ENCODE measurements at regions not wholly inside any gene's neighbourhood (a gene's known extent, or its start where the extent isn't known, plus 50 kb on each side); places are given as distances from the start of the nearest gene placed in this dataset.
"Not testable (repeated sequence)": the region's sequence is repeated elsewhere in the genome, so short reads cannot be mapped to it uniquely, and the experiment has no call there.

DNA sequence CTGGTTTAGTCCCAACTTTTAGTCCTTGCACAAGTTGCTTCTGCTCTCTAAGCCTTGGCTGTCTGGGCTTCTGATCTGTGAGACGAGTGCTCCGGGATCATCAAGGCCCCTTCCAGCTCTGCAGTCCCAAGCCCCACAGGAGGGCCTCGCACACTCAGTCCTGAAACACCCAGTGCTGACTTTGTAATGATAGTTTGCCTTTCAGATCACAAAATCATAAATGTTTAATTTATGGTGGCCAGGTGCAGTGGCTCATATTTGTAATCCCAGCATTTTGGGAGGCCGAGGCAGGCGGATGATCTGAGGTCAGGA, 95.9 kb upstream of the SLC25A48 start:
- no peaks in the 10 kb centered on the region for H3K36me3 Mint-ChIP-seq (ENCODE audit: insufficient read depth in 2 of 2)
- H3K27ac Mint-ChIP-seq = no peak overlapping the region
- DNase-seq (no peak), ATAC-seq (replicated peaks in 1 of 2) (no peak)
- H3K9me3 Mint-ChIP-seq = peaks cover 0 to 2% of the 10 kb centered on the region in 2 donors
- no peak overlapping the region for H3K4me3 Mint-ChIP-seq
- H3K4me1 Mint-ChIP-seq (ENCODE audit: low read depth) = no peaks in the 10 kb centered on the region
- H3K27me3 Mint-ChIP-seq (ENCODE audit: low read depth) = peaks cover 16% of the 10 kb centered on the region

DNA sequence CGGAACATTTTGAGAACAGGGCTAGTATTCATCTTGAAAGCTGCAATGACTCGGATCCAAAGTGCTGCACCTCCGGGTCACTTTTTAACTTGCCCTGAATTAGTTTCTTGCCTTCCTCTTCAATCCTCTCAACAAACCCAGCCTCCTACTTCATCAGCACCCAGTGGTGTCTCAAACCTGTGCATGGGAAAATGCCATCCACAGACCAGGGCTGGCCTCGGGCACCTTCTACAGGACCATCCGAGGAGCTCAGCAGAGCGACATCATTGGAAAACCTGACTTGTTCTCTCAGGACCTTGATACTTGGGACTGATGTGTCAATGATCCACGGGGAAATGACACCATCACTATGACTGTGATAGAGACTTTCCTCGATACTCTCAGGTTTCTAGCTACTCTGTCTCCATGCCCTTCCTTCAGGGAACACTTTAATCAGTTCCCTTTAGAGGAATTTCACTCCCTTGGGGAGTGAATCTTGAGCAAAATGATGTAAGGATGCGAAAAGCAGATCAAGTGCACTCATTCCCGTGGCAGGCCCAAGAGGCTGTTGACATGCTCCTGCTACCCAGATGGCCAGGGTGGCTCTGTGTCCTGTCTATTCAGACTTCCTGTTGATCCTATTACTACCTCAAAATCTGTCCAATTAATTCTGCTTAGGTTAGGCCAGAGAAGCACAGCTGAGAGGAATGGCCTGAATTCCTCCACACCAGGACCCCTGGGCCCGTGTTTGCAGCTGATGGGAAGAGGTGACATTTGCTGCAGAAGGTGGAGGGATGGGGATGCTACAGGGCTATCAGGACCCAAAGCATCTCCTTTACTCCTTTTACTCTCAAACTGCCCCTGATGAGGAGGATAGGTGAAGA, 96.5 kb upstream of the SLC25A48 start:
- no peak for DNase-seq
- no peaks in the 10 kb centered on the region for H3K9me3 Mint-ChIP-seq
- no peak for ATAC-seq (replicated peaks in 1 of 2)
- no peak overlapping the region for H3K27ac Mint-ChIP-seq
- H3K27me3 Mint-ChIP-seq (ENCODE audit: low read depth) = peaks cover 16% of the 10 kb centered on the region
- H3K4me3 Mint-ChIP-seq = no peak overlapping the region
- H3K36me3 Mint-ChIP-seq (ENCODE audit: insufficient read depth in 2 of 2) = no peaks in the 10 kb centered on the region
- H3K4me1 Mint-ChIP-seq (ENCODE audit: low read depth) = no peaks in the 10 kb centered on the region

DNA sequence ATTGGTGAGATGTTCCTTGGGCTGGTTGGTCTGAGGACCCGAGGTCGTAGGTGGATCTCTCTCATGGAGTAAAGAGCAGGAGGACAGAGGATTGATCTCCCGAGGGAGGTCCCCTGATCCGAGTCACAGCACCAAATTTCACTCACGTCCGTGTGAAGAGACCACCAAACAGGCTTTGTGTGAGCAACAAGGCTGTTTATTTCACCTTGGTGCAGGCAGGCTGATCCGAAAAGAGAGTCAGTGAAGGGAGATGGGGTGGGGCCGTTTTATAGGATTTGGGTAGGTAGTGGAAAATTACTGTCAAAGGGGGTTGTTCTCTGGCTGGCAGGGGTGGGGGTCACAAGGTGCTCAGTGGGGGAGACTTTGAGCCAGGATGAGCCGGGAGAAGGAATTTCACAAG, 97.5 kb upstream of the SLC25A48 start:
- ATAC-seq (replicated peaks in 1 of 2); DNase-seq; H3K36me3 Mint-ChIP-seq (ENCODE audit: insufficient read depth in 2 of 2); H3K27ac Mint-ChIP-seq; H3K9me3 Mint-ChIP-seq; H3K4me3 Mint-ChIP-seq; H3K4me1 Mint-ChIP-seq (ENCODE audit: low read depth): not testable (repeated sequence)
- H3K27me3 Mint-ChIP-seq (ENCODE audit: low read depth) = peaks cover 16% of the 10 kb centered on the region

DNA sequence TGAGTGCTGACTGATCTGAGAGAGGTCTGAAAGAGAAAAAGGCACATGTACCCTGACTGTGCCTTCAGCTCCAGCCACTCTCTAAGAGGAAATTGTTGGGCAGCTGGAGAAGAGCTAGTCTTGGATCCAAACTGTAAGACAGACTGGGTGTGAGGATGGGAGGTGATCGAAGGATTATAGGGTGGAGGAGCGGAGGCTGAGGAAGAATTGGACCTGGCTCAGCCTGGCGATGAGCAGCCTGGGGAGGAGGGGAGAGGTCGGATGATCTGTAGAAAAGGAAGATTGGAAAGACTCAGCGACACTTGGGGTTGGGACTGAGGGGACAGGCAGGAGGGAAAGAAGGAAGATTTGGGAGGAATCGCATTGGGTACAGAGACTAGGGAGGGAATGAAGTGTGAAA, 98.6 kb upstream of the SLC25A48 start:
- H3K4me1 Mint-ChIP-seq (ENCODE audit: low read depth) = no peaks in the 10 kb centered on the region
- no peak overlapping the region for H3K4me3 Mint-ChIP-seq
- ATAC-seq (replicated peaks in 1 of 2) (no peak), DNase-seq (no peak)
- peaks cover 16% of the 10 kb centered on the region for H3K27me3 Mint-ChIP-seq (ENCODE audit: low read depth)
- H3K36me3 Mint-ChIP-seq (ENCODE audit: insufficient read depth in 2 of 2) = no peaks in the 10 kb centered on the region
- H3K27ac Mint-ChIP-seq = no peak overlapping the region
- H3K9me3 Mint-ChIP-seq = no peaks in the 10 kb centered on the region

DNA sequence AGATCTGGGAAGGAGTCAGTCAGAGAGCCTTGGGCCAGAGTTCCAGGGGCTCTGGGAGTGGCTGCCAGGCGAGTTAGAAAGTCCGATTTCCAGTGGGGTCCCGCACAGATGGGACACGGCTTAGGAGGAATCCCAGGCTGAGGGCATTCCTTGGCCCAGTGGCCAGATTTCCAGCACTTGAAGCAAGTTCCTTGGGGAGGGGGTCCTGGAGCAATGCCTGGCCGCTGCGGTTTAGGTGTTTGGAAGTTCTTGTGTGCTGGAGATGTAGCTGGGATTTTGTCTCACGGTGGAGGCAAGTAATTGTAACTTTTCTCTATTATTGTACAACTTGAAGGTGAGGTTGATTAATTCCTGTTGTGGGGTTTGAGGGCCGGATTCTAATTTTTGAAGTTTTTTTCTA, 99.5 kb upstream of the SLC25A48 start:
- H3K36me3 Mint-ChIP-seq (ENCODE audit: insufficient read depth in 2 of 2); DNase-seq; H3K4me1 Mint-ChIP-seq (ENCODE audit: low read depth); H3K9me3 Mint-ChIP-seq; H3K27ac Mint-ChIP-seq; ATAC-seq (replicated peaks in 1 of 2); H3K4me3 Mint-ChIP-seq: not testable (repeated sequence)
- peaks cover 16% of the 10 kb centered on the region for H3K27me3 Mint-ChIP-seq (ENCODE audit: low read depth)

DNA sequence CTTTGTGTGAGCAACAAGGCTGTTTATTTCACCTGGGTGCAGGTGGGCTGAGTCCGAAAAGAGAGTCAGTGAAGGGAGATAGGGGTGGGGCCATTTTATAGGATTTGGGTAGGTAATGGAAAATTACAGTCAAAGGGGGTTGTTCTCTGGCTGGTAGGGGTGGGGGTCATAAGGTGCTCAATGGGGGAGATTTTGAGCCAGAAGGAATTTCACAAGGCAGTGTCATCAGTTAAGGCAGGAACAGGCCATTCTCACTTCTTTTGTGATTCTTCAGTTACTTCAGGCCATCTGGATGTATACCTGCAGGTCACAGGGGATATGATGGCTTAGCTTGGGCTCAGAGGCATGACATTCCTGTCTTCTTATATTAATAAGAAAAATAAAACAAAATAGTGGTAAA, 103.4 kb upstream of the SLC25A48 start:
- ATAC-seq (replicated peaks in 1 of 2); H3K9me3 Mint-ChIP-seq; DNase-seq; H3K4me3 Mint-ChIP-seq; H3K36me3 Mint-ChIP-seq (ENCODE audit: insufficient read depth in 2 of 2); H3K4me1 Mint-ChIP-seq (ENCODE audit: low read depth); H3K27ac Mint-ChIP-seq: not testable (repeated sequence)
- H3K27me3 Mint-ChIP-seq (ENCODE audit: low read depth) = peaks cover 11% of the 10 kb centered on the region

DNA sequence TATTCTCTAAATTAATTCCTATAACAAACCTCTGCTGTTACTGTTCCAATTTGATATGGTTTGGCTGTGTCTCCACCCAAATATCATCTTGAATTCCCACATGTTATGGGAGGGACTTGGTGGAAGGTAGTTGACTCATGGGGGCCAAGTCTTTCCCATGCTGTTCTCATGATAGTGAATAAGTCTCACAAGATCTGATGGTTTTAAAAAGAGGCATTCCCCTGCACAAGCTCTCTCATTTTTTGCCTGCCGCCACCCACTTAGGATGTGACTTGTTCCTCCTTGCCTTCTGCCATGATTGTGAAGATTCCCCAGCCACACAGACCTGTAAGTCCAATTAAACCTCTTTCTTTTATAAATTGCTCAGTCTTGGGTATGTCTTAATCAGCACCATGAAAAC, 104.3 kb upstream of the SLC25A48 start:
- not testable (repeated sequence) for H3K9me3 Mint-ChIP-seq; H3K27ac Mint-ChIP-seq; H3K36me3 Mint-ChIP-seq (ENCODE audit: insufficient read depth in 2 of 2); DNase-seq; ATAC-seq (replicated peaks in 1 of 2); H3K4me3 Mint-ChIP-seq; H3K4me1 Mint-ChIP-seq (ENCODE audit: low read depth); H3K27me3 Mint-ChIP-seq (ENCODE audit: low read depth)

DNA sequence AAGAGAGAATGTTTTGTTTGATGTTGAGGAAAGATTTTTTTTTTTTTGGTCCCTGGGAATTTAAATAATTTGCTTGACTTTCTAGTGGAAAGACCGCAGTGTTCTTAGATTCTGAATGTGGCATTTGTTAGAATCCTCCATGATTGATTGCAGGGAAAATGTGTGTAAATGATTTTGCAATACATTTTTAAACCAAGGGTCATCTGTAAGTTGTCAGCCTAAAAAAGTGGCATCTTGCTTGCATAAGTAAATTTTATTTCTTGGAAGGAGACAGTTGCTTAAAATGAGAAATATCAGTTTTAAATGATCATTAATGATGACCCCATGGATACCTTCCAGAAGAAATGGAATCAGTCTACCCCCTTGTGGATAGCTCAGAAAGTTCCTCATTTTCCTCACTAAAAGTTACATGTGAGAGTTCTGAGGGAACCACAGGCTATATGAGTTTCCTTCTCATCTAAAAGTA, 105.1 kb upstream of the SLC25A48 start:
- Mint-ChIP-seq H3K27ac (no peak overlapping the region), H3K36me3 (ENCODE audit: insufficient read depth in 2 of 2) (no peaks in the 10 kb centered on the region), H3K27me3 (ENCODE audit: low read depth) (peaks cover 5% of the 10 kb centered on the region), H3K9me3 (no peaks in the 10 kb centered on the region), H3K4me1 (ENCODE audit: low read depth) (no peaks in the 10 kb centered on the region), H3K4me3 (no peak overlapping the region)
- DNase-seq = no peak
- no peak for ATAC-seq (replicated peaks in 1 of 2)

DNA sequence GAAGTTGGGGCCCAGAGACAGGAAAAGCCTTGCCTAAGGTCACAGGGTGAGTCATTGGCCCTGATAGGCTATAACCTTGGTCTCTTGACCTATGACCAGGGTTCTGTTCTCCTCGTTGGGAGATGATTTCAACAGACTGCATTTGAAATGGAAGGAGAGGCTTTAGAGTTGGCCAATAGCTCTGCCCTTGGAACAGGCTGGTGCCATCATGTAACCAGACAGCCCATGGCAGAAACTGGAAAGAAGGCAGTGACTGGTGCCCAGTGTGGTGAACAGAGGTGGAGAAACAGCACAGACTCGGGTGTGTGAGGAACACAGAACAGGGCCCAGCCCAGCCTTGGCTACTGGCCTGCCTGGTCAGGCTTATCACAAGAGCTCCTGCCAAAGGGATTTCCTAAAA, 109.8 kb upstream of the SLC25A48 start:
- H3K36me3 Mint-ChIP-seq (ENCODE audit: insufficient read depth in 2 of 2) = no peaks in the 10 kb centered on the region
- ATAC-seq (replicated peaks in 1 of 2) = no peak
- no peaks in the 10 kb centered on the region for H3K9me3 Mint-ChIP-seq
- H3K4me3 Mint-ChIP-seq = no peak overlapping the region
- H3K27me3 Mint-ChIP-seq (ENCODE audit: low read depth) = peaks cover 5% of the 10 kb centered on the region
- H3K4me1 Mint-ChIP-seq (ENCODE audit: low read depth) = no peaks in the 10 kb centered on the region
- no peak for DNase-seq
- H3K27ac Mint-ChIP-seq = no peak overlapping the region

DNA sequence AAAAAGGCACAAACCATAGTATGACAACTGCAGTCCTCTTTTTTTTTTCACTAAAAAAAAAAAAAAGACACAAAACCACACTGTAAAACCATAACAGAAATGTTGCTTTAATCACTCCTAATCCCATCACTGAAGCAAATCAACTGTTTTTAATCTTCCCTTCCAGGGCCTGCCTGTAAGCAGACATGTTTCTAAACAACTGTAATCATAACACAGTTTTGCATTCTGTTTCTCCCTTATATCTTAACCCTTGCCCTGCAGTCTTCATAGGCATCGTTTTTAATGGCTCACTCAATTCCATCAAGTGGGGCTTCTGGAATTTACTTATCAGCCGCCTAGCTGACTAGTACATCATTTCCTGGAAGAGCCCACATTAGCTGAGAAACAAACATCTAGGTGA, 111.0 kb upstream of the SLC25A48 start:
- ATAC-seq (replicated peaks in 1 of 2) (no peak), DNase-seq (no peak)
- H3K9me3 Mint-ChIP-seq = no peaks in the 10 kb centered on the region
- H3K27ac Mint-ChIP-seq = no peak overlapping the region
- H3K36me3 Mint-ChIP-seq (ENCODE audit: insufficient read depth in 2 of 2) = no peaks in the 10 kb centered on the region
- H3K4me1 Mint-ChIP-seq (ENCODE audit: low read depth) = no peaks in the 10 kb centered on the region
- peaks cover 5% of the 10 kb centered on the region for H3K27me3 Mint-ChIP-seq (ENCODE audit: low read depth)
- H3K4me3 Mint-ChIP-seq = no peak overlapping the region

DNA sequence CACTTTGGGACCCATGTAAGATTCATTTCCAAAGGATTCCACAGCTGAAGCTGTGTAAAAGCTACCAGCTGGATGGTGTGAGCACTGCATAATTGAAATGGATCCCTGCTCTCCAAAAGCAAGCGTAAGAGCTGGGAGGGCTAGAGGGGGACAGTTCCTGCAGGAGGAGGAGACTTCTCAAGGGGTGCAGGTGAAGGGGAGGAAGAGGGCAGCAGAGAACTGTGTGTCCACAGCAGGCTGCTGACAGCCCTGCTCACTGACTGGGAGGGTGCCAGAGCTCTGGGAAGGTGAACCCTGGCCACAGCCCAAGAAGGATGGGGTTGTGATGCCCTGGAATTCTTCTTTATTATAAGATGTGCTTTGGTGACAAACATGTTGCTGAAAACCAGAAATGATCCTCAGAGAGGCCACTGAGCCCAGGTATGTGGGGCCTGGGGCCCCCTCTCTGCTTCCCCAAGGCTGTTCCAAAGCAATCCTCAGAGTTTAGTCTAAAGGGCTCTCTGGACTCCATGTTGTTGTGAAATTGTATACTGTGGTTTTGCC, 112.8 kb upstream of the SLC25A48 start:
- no peak for DNase-seq
- Mint-ChIP-seq H3K4me3 (no peak overlapping the region), H3K27ac (no peak overlapping the region), H3K4me1 (ENCODE audit: low read depth) (no peaks in the 10 kb centered on the region), H3K27me3 (ENCODE audit: low read depth) (peaks cover 11% of the 10 kb centered on the region), H3K36me3 (ENCODE audit: insufficient read depth in 2 of 2) (no peaks in the 10 kb centered on the region), H3K9me3 (no peaks in the 10 kb centered on the region)
- no peak for ATAC-seq (replicated peaks in 1 of 2)

DNA sequence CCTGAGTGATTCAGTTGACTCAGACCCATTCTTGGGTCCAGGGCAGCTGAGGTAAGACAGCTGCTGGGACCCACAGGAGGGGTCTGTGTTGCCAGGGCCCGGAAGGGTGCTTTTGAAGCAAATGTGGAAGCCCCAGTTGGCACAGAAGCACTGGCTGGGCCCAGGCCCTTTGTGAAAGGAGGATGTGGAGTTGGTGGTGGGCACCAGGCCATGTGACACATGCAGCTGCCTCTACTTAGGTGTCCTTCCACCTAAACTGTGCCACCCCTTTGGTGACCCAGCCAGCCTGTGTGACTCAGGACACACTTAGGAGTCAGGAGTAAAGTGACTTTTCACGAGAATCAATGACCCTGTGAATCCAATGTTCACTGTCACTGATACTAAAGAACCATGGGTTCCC, 114.3 kb upstream of the SLC25A48 start:
- H3K9me3 Mint-ChIP-seq = no peaks in the 10 kb centered on the region
- ATAC-seq (replicated peaks in 1 of 2) = no peak
- peaks cover 6% of the 10 kb centered on the region for H3K27me3 Mint-ChIP-seq (ENCODE audit: low read depth)
- no peaks in the 10 kb centered on the region for H3K36me3 Mint-ChIP-seq (ENCODE audit: insufficient read depth in 2 of 2)
- H3K27ac Mint-ChIP-seq = no peak overlapping the region
- DNase-seq = no peak
- H3K4me1 Mint-ChIP-seq (ENCODE audit: low read depth) = no peaks in the 10 kb centered on the region
- H3K4me3 Mint-ChIP-seq = no peak overlapping the region

DNA sequence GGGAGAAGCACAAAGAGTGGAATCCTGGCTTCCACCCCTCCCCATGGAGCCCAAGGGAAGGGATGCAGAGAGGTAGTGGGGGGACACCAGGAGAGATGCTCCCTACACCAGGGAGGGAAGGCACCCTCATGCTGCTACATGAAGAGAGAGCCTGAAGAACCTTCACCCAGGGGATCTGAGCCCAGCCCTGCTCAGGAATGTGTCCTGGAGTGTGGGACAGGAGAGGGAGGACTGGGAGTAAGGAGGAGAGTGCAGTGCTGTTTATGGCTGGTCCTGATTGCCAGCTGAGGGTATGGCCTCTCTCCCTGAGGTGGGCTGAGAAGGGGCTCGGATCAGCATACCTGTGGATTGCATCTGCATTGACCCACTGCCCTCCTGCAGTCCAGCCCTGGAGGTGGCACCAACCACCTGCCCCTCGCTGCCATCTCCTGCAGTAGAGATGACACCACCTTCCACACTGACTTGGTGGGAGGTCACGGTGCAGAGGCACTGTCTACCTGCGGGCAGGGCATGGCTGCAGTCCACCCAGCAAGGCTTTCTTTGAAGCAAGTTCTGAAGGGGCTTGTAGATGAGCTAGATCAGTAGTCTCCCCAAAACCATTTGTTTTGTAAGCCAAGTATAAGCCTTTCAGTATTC, 114.9 kb upstream of the SLC25A48 start:
- Mint-ChIP-seq H3K27ac (no peak overlapping the region), H3K4me3 (no peak overlapping the region), H3K27me3 (ENCODE audit: low read depth) (peaks cover 6% of the 10 kb centered on the region), H3K4me1 (ENCODE audit: low read depth) (no peaks in the 10 kb centered on the region), H3K36me3 (ENCODE audit: insufficient read depth in 2 of 2) (no peaks in the 10 kb centered on the region), H3K9me3 (no peaks in the 10 kb centered on the region)
- DNase-seq = no peak
- ATAC-seq (replicated peaks in 1 of 2) = no peak

Measured in activated T-cell treated with anti-CD3 and anti-CD28 coated beads, Interleukin-2, amount 50 U/mL, for 72 hours (primary cell).